Esophagus squamous epithelium (tissue), 4 donors: ENCODE measurements at regions not wholly inside any gene's neighbourhood (a gene's known extent, or its start where the extent isn't known, plus 50 kb on each side); places are given as distances from the start of the nearest gene placed in this dataset.

Source experiments
- CTCF ChIP-seq, 6 experiments: fragments of 450-650 bp in 4 of 6; fragments of 200-600 bp in 2 of 6; sonication (generic) in 2 of 6; IDR thresholded peaks; one replicate each; pipeline ENCODE4 v1.5.1; 2016 to 2019; ENCODE audit warnings: antibody characterized with exemption in 6 of 6, mild to moderate bottlenecking in 4 of 6, moderate library complexity in 4 of 6
- POLR2A ChIP-seq, 4 donors: fragments of 450-650 bp; IDR thresholded peaks; one replicate each; pipeline ENCODE4 v1.6.1; 2017; ENCODE audit warnings: antibody characterized with exemption in 4 of 4, mild to moderate bottlenecking in 4 of 4, moderate library complexity in 3 of 4

GRCh38 chr2:176501617-176502016 lies 232.4 kb downstream of the MTX2 start:
- TF ChIP-seq CTCF (IDR thresholded peaks at IDR 0.05) (no peak), POLR2A (IDR thresholded peaks at IDR 0.05) (no peak)
